ENCODE measurements at regions not wholly inside any gene's neighbourhood (a gene's known extent, or its start where the extent isn't known, plus 50 kb on each side); places are given as distances from the start of the nearest gene placed in this dataset.

- TF ChIP-seq EP300 (IDR thresholded peaks at IDR 0.05) = no peak
- TF ChIP-seq POLR2A (IDR thresholded peaks at IDR 0.05) = no peak
- no peak for TF ChIP-seq POLR2AphosphoS5 (IDR thresholded peaks at IDR 0.05)
Measured at GRCh38 chr5:42900734-42901133, 89.0 kb upstream of the SELENOP start.
